GM10266 (cell line): ENCODE measurements at regions not wholly inside any gene's neighbourhood (a gene's known extent, or its start where the extent isn't known, plus 50 kb on each side); places are given as distances from the start of the nearest gene placed in this dataset.

Source experiments
- DNase-seq: peaks from one replicate; pipeline ENCODE4 v3.0.0; 2012; ENCODE audit errors: extremely low spot score
- TF ChIP-seq, protein P1 (sequence below): IDR thresholded peaks from 2 replicates; pipeline ENCODE4 v1.5.1; 2012; ENCODE audit warnings: mild to moderate bottlenecking, low read depth; ENCODE audit not compliant: control insufficient read depth, insufficient read depth; ENCODE audit errors: missing control alignments

DNA sequence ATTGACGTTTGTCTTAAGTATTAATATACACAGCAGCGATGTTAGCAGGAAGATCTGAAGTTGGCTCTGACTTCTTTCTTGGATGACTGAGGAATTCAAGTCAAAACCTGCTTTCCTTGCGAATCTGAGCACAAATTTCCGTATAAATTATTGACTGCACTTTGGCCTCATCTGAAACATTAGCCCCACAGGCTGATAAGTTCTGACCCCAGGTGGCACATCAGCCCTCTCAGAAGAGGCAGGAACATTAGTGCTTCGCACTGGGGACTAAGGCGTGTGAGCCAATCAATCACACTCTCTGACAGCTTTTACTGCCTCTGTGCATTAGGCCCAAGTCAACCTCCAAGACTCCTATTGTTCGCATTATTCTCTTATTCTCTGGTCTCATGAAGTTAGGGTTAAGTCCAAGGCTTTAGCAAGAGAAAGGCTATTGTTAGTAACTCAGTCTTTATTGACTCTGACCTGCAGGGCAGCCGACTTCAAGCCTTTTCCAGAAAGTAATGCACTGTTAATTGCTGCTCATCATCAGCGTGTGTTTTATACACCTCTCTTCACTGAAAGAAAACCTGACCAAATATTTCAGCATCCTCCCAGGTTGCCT is 84.2 kb downstream of the ZNF608 start:
- TF ChIP-seq, protein P1, sequence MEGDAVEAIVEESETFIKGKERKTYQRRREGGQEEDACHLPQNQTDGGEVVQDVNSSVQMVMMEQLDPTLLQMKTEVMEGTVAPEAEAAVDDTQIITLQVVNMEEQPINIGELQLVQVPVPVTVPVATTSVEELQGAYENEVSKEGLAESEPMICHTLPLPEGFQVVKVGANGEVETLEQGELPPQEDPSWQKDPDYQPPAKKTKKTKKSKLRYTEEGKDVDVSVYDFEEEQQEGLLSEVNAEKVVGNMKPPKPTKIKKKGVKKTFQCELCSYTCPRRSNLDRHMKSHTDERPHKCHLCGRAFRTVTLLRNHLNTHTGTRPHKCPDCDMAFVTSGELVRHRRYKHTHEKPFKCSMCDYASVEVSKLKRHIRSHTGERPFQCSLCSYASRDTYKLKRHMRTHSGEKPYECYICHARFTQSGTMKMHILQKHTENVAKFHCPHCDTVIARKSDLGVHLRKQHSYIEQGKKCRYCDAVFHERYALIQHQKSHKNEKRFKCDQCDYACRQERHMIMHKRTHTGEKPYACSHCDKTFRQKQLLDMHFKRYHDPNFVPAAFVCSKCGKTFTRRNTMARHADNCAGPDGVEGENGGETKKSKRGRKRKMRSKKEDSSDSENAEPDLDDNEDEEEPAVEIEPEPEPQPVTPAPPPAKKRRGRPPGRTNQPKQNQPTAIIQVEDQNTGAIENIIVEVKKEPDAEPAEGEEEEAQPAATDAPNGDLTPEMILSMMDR = no peak
- no peak for DNase-seq

- TF ChIP-seq, protein P1 = no peak
- no peak for DNase-seq
Observed at GRCh38 chr5:124661317-124662141, 84.9 kb downstream of the ZNF608 start.

- no peak for DNase-seq
- TF ChIP-seq, protein P1 = no peak
Observed at GRCh38 chr5:124660229-124661093, 86.0 kb downstream of the ZNF608 start.

GRCh38 chr5:124659798-124660197 is 86.6 kb downstream of the ZNF608 start:
- TF ChIP-seq, protein P1 = no peak
- no peak for DNase-seq

GRCh38 chr5:124658867-124659557 is 87.4 kb downstream of the ZNF608 start:
- TF ChIP-seq, protein P1 = no peak
- no peak for DNase-seq

DNA sequence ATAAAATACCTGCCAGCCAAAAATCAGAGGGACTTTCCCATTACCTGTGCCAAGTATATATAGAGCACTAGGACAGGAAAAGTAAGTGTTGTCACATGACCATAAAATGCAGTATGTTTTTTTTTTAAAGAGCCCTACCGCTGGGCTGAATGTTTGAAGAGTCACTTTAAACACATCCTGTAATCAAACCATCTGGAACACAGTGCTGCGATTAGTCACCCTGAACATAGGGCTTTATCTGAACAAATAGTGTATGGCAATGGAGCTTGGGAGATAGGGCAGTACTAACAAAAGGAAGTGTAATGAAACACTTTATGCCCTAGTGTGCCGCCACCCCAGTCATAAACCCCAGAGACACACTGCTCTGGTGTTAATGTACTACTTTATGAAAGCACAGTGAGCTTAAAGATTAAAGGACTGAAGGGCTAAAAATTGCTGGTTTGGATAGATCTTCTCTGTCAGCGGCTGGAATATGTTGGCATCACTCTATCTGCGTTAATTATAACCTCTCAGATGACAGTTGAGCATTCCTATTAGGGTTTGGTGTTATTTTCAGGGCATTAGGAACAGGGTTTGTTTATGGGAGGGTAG is 90.4 kb downstream of the ZNF608 start:
- no peak for DNase-seq
- TF ChIP-seq, protein P1 = no peak
